ENCODE measurements at regions not wholly inside any gene's neighbourhood (a gene's known extent, or its start where the extent isn't known, plus 50 kb on each side); places are given as distances from the start of the nearest gene placed in this dataset.

GRCh38 chr5:145160679-145161078 is 674.5 kb downstream of the PRELID2 start:
- TF ChIP-seq CTCF (conservative IDR thresholded peaks at IDR 0.05; ENCODE audit: low read depth, low read length) (no peak), POLR2A (IDR thresholded peaks at IDR 0.05; ENCODE audit: low read depth, low read length) (no peak), USF2 (IDR thresholded peaks at IDR 0.05; ENCODE audit: low read depth, low read length) (no peak), BHLHE40 (IDR thresholded peaks at IDR 0.05; ENCODE audit: low read depth, low read length) (no peak), FOS (IDR thresholded peaks at IDR 0.05; ENCODE audit: low read depth, low read length) (no peak), MXI1 (IDR thresholded peaks at IDR 0.05; ENCODE audit: borderline replicate concordance, low read depth, low read length) (no peak), RAD21 (IDR thresholded peaks at IDR 0.05; ENCODE audit: low read length) (no peak)

Measured in IMR-90 (cell line).